Upper lobe of left lung (tissue), 4 donors: ENCODE measurements at regions not wholly inside any gene's neighbourhood (a gene's known extent, or its start where the extent isn't known, plus 50 kb on each side); places are given as distances from the start of the nearest gene placed in this dataset.

ENCODE experiments used
- CTCF ChIP-seq, 6 experiments: fragments of 450-650 bp in 4 of 6; fragments of 200-600 bp in 2 of 6; sonication (generic) in 2 of 6; IDR thresholded peaks; one replicate each; pipeline ENCODE4 v1.5.1; 2016 to 2019; ENCODE audit warnings: antibody characterized with exemption in 6 of 6
- EP300 ChIP-seq, 4 donors: sonication (generic); formaldehyde crosslinking; IDR thresholded peaks; one replicate each; pipeline ENCODE4 v1.5.1; 2017; ENCODE audit warnings: antibody characterized with exemption in 4 of 4, control low read depth in 2 of 4
- POLR2A ChIP-seq, 4 donors: fragments of 450-650 bp; IDR thresholded peaks; one replicate each; pipeline ENCODE4 v1.5.1; 2016 to 2017; ENCODE audit warnings: antibody characterized with exemption in 4 of 4, mild to moderate bottlenecking in 2 of 4
- POLR2AphosphoS5 ChIP-seq, 2 donors: sonication (generic); formaldehyde crosslinking; IDR thresholded peaks; one replicate each; pipeline ENCODE4 v1.5.1; 2017; ENCODE audit warnings: antibody characterized with exemption in 2 of 2

GRCh38 chr7:46549347-46549746 is 628.3 kb upstream of the IGFBP3 start:
- TF ChIP-seq POLR2A (IDR thresholded peaks at IDR 0.05) (no peak), CTCF (IDR thresholded peaks at IDR 0.05) (no peak), POLR2AphosphoS5 (IDR thresholded peaks at IDR 0.05) (no peak), EP300 (IDR thresholded peaks at IDR 0.05) (no peak)
